Fibroblast of mammary gland (primary cell): ENCODE measurements at regions not wholly inside any gene's neighbourhood (a gene's known extent, or its start where the extent isn't known, plus 50 kb on each side); places are given as distances from the start of the nearest gene placed in this dataset.

Source experiments
- DNase-seq: peaks from one replicate; pipeline ENCODE4 v3.0.0-alpha.2; 2010; ENCODE audit warnings: low read depth
- H3K4me3 ChIP-seq: 2 replicates; pipeline ENCODE4 v1.5.1; 2011; ENCODE audit warnings: low read depth, mild to moderate bottlenecking, low read length, moderate library complexity; ENCODE audit not compliant: control insufficient read depth
- TF ChIP-seq, protein P1 (sequence below): conservative IDR thresholded peaks from 2 replicates; pipeline ENCODE4 v1.5.1; 2011; ENCODE audit warnings: low read depth, low read length, inconsistent platforms; ENCODE audit not compliant: control insufficient read depth, insufficient read depth

DNA sequence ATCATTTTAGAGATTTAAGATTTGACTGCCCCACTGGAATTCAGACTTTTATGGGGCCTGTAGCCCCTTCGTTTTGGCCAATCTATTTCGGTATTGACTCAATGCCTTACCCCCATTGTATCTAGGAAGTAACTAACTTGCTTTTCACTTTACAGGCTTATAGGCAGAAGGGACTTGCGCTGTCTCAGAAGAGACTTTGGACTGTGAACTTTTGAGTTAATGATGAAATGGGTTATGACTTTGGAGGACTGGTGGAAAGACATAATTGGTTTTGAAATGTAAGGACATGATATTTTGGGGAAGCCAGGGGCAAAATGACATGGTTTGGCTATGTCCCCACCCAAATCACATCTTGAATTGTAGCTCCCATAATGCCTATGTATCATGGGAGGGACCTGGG lies 463.0 kb upstream of the KLHL1 start:
- TF ChIP-seq, protein P1, sequence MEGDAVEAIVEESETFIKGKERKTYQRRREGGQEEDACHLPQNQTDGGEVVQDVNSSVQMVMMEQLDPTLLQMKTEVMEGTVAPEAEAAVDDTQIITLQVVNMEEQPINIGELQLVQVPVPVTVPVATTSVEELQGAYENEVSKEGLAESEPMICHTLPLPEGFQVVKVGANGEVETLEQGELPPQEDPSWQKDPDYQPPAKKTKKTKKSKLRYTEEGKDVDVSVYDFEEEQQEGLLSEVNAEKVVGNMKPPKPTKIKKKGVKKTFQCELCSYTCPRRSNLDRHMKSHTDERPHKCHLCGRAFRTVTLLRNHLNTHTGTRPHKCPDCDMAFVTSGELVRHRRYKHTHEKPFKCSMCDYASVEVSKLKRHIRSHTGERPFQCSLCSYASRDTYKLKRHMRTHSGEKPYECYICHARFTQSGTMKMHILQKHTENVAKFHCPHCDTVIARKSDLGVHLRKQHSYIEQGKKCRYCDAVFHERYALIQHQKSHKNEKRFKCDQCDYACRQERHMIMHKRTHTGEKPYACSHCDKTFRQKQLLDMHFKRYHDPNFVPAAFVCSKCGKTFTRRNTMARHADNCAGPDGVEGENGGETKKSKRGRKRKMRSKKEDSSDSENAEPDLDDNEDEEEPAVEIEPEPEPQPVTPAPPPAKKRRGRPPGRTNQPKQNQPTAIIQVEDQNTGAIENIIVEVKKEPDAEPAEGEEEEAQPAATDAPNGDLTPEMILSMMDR = no peak
- H3K4me3 ChIP-seq = no peak overlapping the region
- no peak for DNase-seq

GRCh38 chr13:70568571-70568970 lies 460.3 kb upstream of the KLHL1 start:
- TF ChIP-seq, protein P1 = peak; percentile 55
- DNase-seq = peak; percentile 42
- H3K4me3 ChIP-seq = no peak overlapping the region

DNA sequence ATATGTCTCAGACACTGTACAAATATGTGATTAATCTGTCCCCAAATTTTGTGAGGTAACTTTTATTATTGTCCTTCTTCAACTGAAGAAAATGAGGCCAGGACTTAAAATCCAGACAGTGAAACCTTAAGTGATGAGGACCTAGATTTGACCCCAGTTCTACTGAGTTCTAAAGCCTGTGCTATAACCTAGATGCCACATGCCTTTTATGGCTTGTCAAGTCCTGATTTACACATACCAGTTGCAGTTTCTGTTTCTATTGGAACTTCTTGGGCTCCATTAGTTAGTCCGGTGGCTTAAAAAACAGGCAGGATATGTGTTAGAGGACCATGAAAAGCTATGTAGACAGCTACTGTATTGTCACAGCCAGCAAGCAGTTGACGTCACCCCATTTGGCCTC lies 436.5 kb upstream of the KLHL1 start:
- DNase-seq = no peak
- H3K4me3 ChIP-seq = no peak overlapping the region
- TF ChIP-seq, protein P1 = no peak

DNA sequence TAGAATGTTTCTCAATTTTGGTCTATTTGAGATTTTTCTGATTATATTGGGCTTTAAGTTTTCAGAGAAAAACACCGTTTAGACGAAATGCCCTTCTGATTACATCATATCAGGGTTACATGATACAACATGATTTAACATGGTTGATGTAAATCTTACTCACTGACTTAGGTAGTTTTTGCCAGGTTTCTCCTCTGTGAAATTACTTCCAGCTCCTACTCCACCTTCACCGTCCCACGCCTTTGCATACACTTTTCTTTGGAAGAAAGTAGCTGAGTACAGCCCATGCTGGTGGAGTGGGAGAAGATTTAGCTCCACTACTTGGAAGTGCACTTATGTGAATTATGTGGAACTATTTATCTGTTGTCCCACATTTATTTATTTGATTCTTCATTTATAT lies 433.2 kb upstream of the KLHL1 start:
- TF ChIP-seq, protein P1 = no peak

DNA sequence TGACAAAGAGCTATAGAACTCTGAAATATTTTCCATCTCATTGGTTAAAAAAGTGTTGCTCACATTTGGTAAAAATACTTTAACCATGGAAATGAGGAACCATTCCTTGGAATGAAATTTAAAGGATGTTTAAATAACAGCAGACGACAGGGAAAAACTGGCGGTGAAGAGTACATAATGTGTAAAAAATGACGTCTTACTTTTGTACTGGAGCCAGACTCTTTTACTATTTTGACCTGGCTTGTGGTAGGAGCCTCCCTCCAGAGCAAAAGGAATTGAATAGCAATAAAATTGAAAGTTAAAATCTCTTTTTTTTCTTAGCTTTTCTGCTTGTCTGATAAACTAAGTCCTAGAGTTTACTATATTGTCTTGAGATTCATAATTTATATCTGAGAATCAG lies 426.2 kb upstream of the KLHL1 start:
- DNase-seq = no peak
- no peak overlapping the region for H3K4me3 ChIP-seq
- TF ChIP-seq, protein P1 = no peak

More for the DNA sequence above, 433.2 kb upstream of the KLHL1 start:
- DNase-seq = no peak
- H3K4me3 ChIP-seq = no peak overlapping the region

DNA sequence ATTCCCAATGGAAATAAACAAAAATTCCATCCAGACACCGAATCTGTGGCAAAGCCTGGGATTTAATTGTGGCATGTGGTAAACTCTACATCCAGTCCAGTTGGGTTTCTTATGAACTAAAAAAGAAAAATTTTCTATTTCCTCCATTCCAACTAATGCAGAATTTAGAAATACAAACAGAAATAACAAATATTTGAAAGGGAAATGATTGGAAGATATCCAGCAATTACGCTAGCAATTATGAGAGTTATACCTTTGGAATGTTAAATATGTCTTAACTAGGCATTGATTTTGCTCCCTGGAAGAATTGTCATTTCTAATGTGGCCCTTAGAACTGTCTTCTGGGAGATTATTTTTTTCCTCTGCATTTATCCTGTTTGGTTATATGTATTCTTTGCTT lies 421.4 kb upstream of the KLHL1 start:
- no peak for DNase-seq
- TF ChIP-seq, protein P1 = no peak

GRCh38 chr13:70527599-70527998 lies 419.3 kb upstream of the KLHL1 start:
- no peak overlapping the region for H3K4me3 ChIP-seq
- no peak for DNase-seq
- TF ChIP-seq, protein P1 = no peak

More for the DNA sequence above, 421.4 kb upstream of the KLHL1 start:
- no peak overlapping the region for H3K4me3 ChIP-seq
